Natural killer cell (primary cell): ENCODE measurements at regions not wholly inside any gene's neighbourhood (a gene's known extent, or its start where the extent isn't known, plus 50 kb on each side); places are given as distances from the start of the nearest gene placed in this dataset.

Experiments
- ATAC-seq, 3 donors: fragments of 150-1000 bp in 2 of 3; fragments of 200-7000 bp in 1 of 3; cut with Tn5 transposase; 1 replicate in 1 of 3; 2 replicates in 2 of 3; pipeline ENCODE4 v1.10.0; 2021; ENCODE audit warnings: mild to moderate bottlenecking in 2 of 3, moderate library complexity in 2 of 3
- DNase-seq, 2 donors: peaks; one replicate each; pipeline versions ENCODE4 v3.0.0 to v3.0.0-alpha.2; 2013 to 2021; ENCODE audit warnings: mixed read lengths in 1 of 2
- H3K27ac ChIP-seq: one replicate; pipeline ENCODE4 v1.5.1; 2013; ENCODE audit warnings: mild to moderate bottlenecking, low read length
- H3K27me3 ChIP-seq: one replicate; pipeline ENCODE4 v1.6.1; 2013; ENCODE audit warnings: low read length; ENCODE audit not compliant: control insufficient read depth, insufficient read depth
- H3K36me3 ChIP-seq: one replicate; pipeline ENCODE4 v1.6.1; 2013; ENCODE audit warnings: low read length; ENCODE audit not compliant: control insufficient read depth, insufficient read depth
- H3K4me1 ChIP-seq: one replicate; pipeline ENCODE4 v1.6.1; 2013; ENCODE audit warnings: low read length; ENCODE audit not compliant: control insufficient read depth, insufficient read depth
- H3K4me3 ChIP-seq: one replicate; pipeline ENCODE4 v1.5.1; 2013; ENCODE audit warnings: low read length
- H3K9me3 ChIP-seq: one replicate; pipeline ENCODE4 v1.6.1; 2013; ENCODE audit warnings: low read length; ENCODE audit not compliant: control insufficient read depth, insufficient read depth
- H3K27ac Mint-ChIP-seq, 2 donors: one replicate each; pipeline ENCODE4 v1.8.0; 2022; ENCODE audit warnings: mild to moderate bottlenecking in 2 of 2, mixed read lengths in 2 of 2, moderate library complexity in 1 of 2
- H3K27me3 Mint-ChIP-seq, 2 donors: one replicate each; pipeline ENCODE4 v1.8.0; 2022; ENCODE audit warnings: low read depth in 2 of 2, mixed read lengths in 2 of 2
- H3K36me3 Mint-ChIP-seq: one replicate; pipeline ENCODE4 v1.8.0; 2022; ENCODE audit warnings: mixed read lengths
- H3K4me1 Mint-ChIP-seq, 2 donors: one replicate each; pipeline ENCODE4 v1.8.0; 2022; ENCODE audit warnings: mixed read lengths in 2 of 2
- H3K4me3 Mint-ChIP-seq: one replicate; pipeline ENCODE4 v1.8.0; 2022; ENCODE audit warnings: mild to moderate bottlenecking, moderate library complexity, mixed read lengths
- H3K9me3 Mint-ChIP-seq, 2 donors: one replicate each; pipeline ENCODE4 v1.8.0; 2022; ENCODE audit warnings: mixed read lengths in 2 of 2
- WGBS: methylation state at CpG from one replicate; pipeline ENCODE4 v1.1.7; 2013; ENCODE audit warnings: missing lambda C conversion rate; ENCODE audit not compliant: insufficient coverage; 5-methylcytosine and 5-hydroxymethylcytosine counted together
- intact Hi-C: fragments of 100-400 bp; cut with micrococcal nuclease; formaldehyde crosslinking; loops from one replicate; pipeline ENCODE4 v1.14.2; 2022
- TF ChIP-seq, protein P1 (sequence below): fragments of 200-600 bp; IDR thresholded peaks from one replicate; pipeline ENCODE4 v1.8.0; 2022; ENCODE audit warnings: antibody characterized with exemption

- TF ChIP-seq, protein P1, sequence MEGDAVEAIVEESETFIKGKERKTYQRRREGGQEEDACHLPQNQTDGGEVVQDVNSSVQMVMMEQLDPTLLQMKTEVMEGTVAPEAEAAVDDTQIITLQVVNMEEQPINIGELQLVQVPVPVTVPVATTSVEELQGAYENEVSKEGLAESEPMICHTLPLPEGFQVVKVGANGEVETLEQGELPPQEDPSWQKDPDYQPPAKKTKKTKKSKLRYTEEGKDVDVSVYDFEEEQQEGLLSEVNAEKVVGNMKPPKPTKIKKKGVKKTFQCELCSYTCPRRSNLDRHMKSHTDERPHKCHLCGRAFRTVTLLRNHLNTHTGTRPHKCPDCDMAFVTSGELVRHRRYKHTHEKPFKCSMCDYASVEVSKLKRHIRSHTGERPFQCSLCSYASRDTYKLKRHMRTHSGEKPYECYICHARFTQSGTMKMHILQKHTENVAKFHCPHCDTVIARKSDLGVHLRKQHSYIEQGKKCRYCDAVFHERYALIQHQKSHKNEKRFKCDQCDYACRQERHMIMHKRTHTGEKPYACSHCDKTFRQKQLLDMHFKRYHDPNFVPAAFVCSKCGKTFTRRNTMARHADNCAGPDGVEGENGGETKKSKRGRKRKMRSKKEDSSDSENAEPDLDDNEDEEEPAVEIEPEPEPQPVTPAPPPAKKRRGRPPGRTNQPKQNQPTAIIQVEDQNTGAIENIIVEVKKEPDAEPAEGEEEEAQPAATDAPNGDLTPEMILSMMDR: no peak
- DNase-seq (no peak), ATAC-seq (no peak)
- Mint-ChIP-seq H3K4me3 (no peak overlapping the region), H3K27ac (no peak overlapping the region), H3K27me3 (no peaks in the 10 kb centered on the region), H3K4me1 (no peaks in the 10 kb centered on the region), H3K9me3 (peaks cover 2 to 3% of the 10 kb centered on the region in 2 donors), H3K36me3 (no peaks in the 10 kb centered on the region)
- Histone ChIP-seq H3K4me1 (no peaks in the 10 kb centered on the region), H3K4me3 (no peak overlapping the region), H3K27ac (no peak overlapping the region), H3K9me3 (no peaks in the 10 kb centered on the region), H3K27me3 (no peaks in the 10 kb centered on the region), H3K36me3 (no peaks in the 10 kb centered on the region)
- WGBS: 71% methylated on average over 1 of the region's 1 CpG
- intact Hi-C loops: no loop called here
Observed at GRCh38 chr3:157669416-157669815, 166.2 kb upstream of the VEPH1 start.

- H3K27ac Mint-ChIP-seq: no peak overlapping the region
- H3K36me3 Mint-ChIP-seq: no peaks in the 10 kb centered on the region
- H3K4me1 ChIP-seq: no peaks in the 10 kb centered on the region
- no peaks in the 10 kb centered on the region for H3K27me3 ChIP-seq
- intact Hi-C loops: no loop called here
- H3K36me3 ChIP-seq: no peaks in the 10 kb centered on the region
- no peak overlapping the region for H3K4me3 Mint-ChIP-seq
- TF ChIP-seq, protein P1: no peak
- no peaks in the 10 kb centered on the region for H3K27me3 Mint-ChIP-seq
- H3K4me1 Mint-ChIP-seq: no peaks in the 10 kb centered on the region
- ATAC-seq (no peak), DNase-seq (no peak)
- H3K9me3 ChIP-seq: no peaks in the 10 kb centered on the region
- H3K9me3 Mint-ChIP-seq: peaks cover 2 to 3% of the 10 kb centered on the region in 2 donors
- 48% methylated on average over 2 of the region's 2 CpGs for WGBS
- H3K4me3 ChIP-seq: no peak overlapping the region
- no peak overlapping the region for H3K27ac ChIP-seq
Observed at GRCh38 chr3:157667493-157667892, 164.3 kb upstream of the VEPH1 start.

- Mint-ChIP-seq H3K27ac (no peak overlapping the region), H3K4me1 (no peaks in the 10 kb centered on the region), H3K9me3 (peaks cover 0 to 3% of the 10 kb centered on the region in 2 donors), H3K36me3 (no peaks in the 10 kb centered on the region), H3K27me3 (no peaks in the 10 kb centered on the region), H3K4me3 (no peak overlapping the region)
- DNase-seq: no peak
- ATAC-seq: no peak
- intact Hi-C loops: no loop called here
- Histone ChIP-seq H3K9me3 (no peaks in the 10 kb centered on the region), H3K4me1 (no peaks in the 10 kb centered on the region), H3K4me3 (no peak overlapping the region), H3K27me3 (no peaks in the 10 kb centered on the region), H3K36me3 (no peaks in the 10 kb centered on the region), H3K27ac (no peak overlapping the region)
- TF ChIP-seq, protein P1: no peak
Observed at GRCh38 chr3:157662171-157662570, 159.0 kb upstream of the VEPH1 start.

- H3K27me3 Mint-ChIP-seq: no peaks in the 10 kb centered on the region
- H3K36me3 Mint-ChIP-seq: no peaks in the 10 kb centered on the region
- intact Hi-C loops: no loop called here
- H3K4me1 ChIP-seq: no peaks in the 10 kb centered on the region
- no peaks in the 10 kb centered on the region for H3K4me1 Mint-ChIP-seq
- no peaks in the 10 kb centered on the region for H3K27me3 ChIP-seq
- H3K9me3 ChIP-seq: no peaks in the 10 kb centered on the region
- no peak overlapping the region for H3K4me3 Mint-ChIP-seq
- no peak overlapping the region for H3K27ac Mint-ChIP-seq
- ATAC-seq (no peak), DNase-seq (no peak)
- peaks cover 0 to 3% of the 10 kb centered on the region in 2 donors for H3K9me3 Mint-ChIP-seq
- H3K4me3 ChIP-seq: no peak overlapping the region
- TF ChIP-seq, protein P1: no peak
- no peak overlapping the region for H3K27ac ChIP-seq
- H3K36me3 ChIP-seq: no peaks in the 10 kb centered on the region
Observed at GRCh38 chr3:157660847-157661246, 157.6 kb upstream of the VEPH1 start.
